Left colon (tissue), 2 donors: ENCODE measurements at regions not wholly inside any gene's neighbourhood (a gene's known extent, or its start where the extent isn't known, plus 50 kb on each side); places are given as distances from the start of the nearest gene placed in this dataset.
"Not testable (repeated sequence)": the region's sequence is repeated elsewhere in the genome, so short reads cannot be mapped to it uniquely, and the experiment has no call there.

Source experiments
- ATAC-seq: fragments of 200-7000 bp; cut with Tn5 transposase; one replicate; pipeline ENCODE4 v1.9.1; 2020; ENCODE audit warnings: mild to moderate bottlenecking, moderate library complexity
- DNase-seq, 2 donors: peaks; one replicate each; pipeline ENCODE4 v3.0.0-alpha.2; 2020
- intact Hi-C, 2 donors: fragments of 100-400 bp; cut with DNase I in 1 of 2; cut with micrococcal nuclease in 1 of 2; formaldehyde crosslinking; loops; one replicate each; pipeline versions ENCODE4 v1.11.2 to v1.14.0; 2022; cut with DNase I, micrococcal nuclease
- donor health status: DM: no; HTN: no; CAD: no.
- donor health status: DM: yes; HTN: yes; CAD: no.

DNA sequence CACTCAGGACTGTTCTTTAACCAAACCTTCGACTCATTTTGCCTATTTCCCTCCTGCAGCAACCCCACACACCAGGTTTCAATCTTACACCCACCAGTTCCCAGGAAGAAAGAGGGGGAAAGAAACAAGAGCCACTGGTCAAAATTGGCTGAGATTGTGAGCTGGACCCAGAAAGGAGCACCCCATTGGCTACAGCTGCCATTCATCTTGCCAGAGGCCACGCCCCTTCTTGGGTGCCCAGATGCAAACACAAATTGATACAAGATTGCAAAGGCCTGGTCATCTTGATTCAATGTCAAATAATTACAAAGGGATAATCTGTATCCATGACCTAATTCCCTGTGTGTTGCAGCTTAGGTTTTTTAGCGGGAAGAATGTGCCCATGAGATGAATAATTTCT is 258.4 kb downstream of the LIG4 start:
- DNase-seq (no peak), ATAC-seq (no peak)
- intact Hi-C loops, result no loop called here

DNA sequence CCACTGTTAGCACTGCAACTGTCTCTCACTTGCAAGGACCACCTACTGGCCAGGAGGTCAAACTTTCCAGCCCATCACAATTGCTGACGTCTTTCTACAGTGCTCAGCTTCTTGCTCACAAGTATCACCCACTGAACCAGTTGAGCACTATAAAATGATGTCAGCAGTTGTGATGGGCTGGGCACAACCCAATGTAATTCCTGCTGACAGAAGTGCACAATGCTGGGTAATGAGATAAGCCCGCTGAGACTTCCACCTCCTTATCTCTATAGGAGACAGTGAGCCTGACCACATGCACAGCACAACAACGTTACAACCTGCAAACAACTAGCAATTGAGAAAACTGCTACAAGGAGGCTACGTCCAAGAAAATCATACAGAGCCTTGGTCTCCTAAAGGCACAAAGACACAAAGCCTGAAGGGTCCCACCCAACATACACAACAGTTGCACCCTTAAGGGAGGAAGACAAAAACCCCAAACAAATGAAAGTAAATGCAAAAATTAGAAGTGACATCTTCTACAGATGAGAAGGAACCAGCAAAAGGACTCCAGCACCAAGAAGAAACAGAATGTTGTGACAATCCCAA is 273.2 kb downstream of the LIG4 start:
- DNase-seq (no peak), ATAC-seq (no peak)
- intact Hi-C loops, result no loop called here

DNA sequence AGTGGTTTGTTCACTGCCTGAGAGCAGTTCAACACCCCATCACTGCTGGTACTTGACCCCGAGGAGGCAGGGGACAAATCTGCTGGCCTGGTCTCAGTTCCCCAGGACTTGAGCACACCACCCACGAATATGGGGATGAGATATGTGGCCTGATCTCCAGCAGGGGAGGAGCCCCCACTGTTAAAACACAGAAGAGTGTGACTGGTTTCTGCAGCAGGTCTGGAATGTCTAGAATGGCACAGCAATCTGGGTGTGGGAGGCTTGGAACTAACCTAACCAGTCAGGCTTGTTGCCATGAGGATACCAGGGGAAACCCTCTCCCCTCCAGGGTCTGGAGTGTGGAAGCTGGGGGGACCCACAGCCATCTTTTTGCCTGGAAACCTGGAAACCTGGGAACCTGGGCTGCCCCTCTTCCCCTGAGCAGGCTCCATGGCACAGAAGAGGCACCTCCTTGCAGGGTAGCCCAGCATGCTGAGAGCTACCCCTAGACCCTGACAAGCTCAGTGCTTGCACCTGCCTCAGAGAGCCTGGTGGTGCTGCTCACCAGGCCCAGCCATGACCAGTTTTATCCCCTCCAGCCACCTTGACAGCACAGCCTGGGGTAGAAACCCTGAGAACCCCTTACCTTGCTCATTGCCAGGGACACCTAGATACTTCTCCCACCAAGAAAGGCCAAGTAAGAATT is 273.8 kb downstream of the LIG4 start:
- intact Hi-C loops, result no loop called here
- ATAC-seq (no peak), DNase-seq (no peak)

GRCh38 chr13:107937848-107938247 is 277.5 kb downstream of the LIG4 start:
- intact Hi-C loops, result no loop called here
- ATAC-seq (no peak), DNase-seq (no peak)

DNA sequence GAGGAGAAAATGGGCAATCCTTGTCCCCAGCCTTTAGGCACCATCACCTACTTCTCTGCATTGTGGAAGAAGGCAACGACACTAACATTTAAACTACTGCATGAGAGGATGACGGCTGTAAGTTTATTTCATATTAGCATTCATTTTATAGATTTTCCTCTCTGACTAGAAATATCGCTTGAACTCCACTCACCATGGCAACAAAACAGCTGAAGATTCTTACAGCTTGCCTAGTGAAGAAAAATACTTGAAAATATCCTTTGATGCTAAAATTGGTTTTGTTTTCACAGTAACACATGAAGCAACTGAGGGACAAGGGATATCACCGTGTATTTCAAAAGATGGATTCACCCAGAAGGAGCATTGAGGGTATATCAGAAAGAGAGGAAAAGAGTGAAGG is 284.3 kb downstream of the LIG4 start:
- DNase-seq (no peak), ATAC-seq (no peak)
- intact Hi-C loops, result no loop called here

- DNase-seq, result no peak
- ATAC-seq, result no peak
Measured at GRCh38 chr13:107928762-107929161, 286.6 kb downstream of the LIG4 start.

GRCh38 chr13:107927557-107927956 is 287.8 kb downstream of the LIG4 start:
- intact Hi-C loops, result no loop called here
- DNase-seq, result no peak
- no peak for ATAC-seq

More at GRCh38 chr13:107928762-107929161, 286.6 kb downstream of the LIG4 start:
- intact Hi-C loops, result no loop called here

GRCh38 chr13:107926515-107926914 is 288.8 kb downstream of the LIG4 start:
- DNase-seq, intact Hi-C loops, ATAC-seq: not testable (repeated sequence)

- intact Hi-C loops, ATAC-seq, DNase-seq: not testable (repeated sequence)
Measured at GRCh38 chr13:107916902-107917301, 298.4 kb downstream of the LIG4 start.

- no peak for DNase-seq
- no peak for ATAC-seq
- intact Hi-C loops, result no loop called here
Measured at GRCh38 chr13:107912745-107913144, 302.6 kb downstream of the LIG4 start.

GRCh38 chr13:107907065-107907805 is 308.1 kb downstream of the LIG4 start:
- ATAC-seq (no peak), DNase-seq (no peak)
- intact Hi-C loops, result no loop called here

GRCh38 chr13:107906131-107906530 is 309.2 kb downstream of the LIG4 start:
- no peak for DNase-seq
- intact Hi-C loops, result no loop called here
- no peak for ATAC-seq

DNA sequence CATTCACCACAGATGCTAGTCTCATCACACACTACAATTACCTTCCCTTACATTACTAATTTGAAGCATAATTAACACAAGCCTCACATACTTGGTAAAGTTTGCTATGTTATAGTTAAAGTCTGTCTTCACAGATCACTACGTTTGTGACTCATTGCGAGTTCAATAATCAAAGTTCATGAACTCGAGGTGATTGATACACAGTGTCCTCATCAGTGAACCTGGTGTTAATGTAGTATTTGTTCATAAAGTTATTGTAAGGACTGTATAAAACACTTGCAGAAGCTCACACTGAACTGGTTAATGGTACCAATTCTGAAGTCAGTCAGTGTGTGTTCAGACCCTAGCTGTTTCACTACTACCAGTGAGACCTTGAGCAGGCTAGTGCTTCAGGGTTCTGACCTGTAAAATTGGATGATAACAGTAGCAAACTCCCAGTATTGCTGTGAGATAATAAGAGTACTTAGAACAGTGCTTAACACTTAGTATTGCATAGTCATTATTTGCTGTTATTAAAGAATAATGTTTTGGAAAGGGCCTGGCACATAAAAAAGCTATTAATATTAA is 313.3 kb downstream of the LIG4 start:
- intact Hi-C loops, result no loop called here
- DNase-seq, result no peak
- ATAC-seq, result no peak

DNA sequence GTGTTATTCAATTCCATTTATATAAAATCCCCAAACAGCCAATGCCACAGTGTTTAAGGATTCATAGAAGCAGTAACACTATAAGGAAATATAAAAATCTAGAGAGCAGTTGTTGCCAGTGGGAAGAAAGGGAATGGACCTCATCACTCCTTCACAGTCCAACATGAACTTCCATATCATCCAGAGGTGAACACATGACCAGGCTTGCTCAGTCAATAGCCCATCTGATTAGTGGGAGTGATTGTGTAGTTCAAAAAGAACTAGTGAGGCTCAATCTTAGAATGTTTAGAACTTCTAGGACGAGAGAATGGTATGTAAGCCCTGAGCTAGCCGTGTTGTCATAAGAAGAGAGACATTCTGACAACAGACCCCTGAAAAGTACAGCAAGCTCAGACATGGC is 314.1 kb downstream of the LIG4 start:
- intact Hi-C loops, result no loop called here
- ATAC-seq, result no peak
- no peak for DNase-seq

- intact Hi-C loops, result no loop called here
- no peak for DNase-seq
- ATAC-seq, result no peak
Measured at GRCh38 chr13:107900775-107901174, 314.6 kb downstream of the LIG4 start.

DNA sequence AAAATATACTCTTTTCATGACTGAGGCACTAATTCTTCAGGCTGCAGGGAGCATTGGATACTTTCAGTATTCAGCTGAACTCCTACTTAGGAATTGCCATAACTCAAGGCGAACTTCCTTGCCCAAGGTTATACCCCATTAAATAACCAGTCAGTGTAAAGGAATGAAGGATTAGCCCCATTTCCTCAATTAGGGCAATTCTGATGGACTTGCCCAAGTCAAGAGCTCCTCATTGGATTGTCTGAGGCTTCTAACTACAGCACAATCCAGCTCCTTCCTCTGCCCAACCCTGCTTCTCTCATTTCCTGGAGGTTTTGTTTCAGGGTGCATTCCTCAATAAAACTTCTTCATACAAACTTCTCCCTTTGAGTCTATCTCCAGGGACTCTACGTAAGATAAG is 329.2 kb downstream of the LIG4 start:
- ATAC-seq (no peak), DNase-seq (no peak)
- intact Hi-C loops, result no loop called here

DNA sequence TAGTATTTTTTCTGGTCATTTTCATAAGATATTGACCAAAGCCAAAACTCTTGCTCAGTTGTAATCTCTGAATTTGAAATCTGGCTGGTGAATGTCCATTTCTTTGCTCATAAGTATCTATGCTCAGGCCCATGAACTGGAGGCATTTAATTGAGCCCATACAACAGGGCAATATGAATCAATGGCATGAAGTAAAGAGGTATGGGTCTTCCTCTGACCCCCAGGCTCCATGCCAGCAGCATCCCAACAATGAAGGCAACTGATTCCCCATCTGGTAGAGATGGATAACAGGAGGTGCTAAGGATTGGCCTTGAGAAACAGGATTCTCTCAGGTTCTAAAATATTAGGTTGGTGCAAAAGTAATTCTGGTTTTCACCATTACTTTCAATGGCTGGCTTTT is 330.8 kb downstream of the LIG4 start:
- DNase-seq (no peak), ATAC-seq (no peak)
- intact Hi-C loops, result no loop called here

DNA sequence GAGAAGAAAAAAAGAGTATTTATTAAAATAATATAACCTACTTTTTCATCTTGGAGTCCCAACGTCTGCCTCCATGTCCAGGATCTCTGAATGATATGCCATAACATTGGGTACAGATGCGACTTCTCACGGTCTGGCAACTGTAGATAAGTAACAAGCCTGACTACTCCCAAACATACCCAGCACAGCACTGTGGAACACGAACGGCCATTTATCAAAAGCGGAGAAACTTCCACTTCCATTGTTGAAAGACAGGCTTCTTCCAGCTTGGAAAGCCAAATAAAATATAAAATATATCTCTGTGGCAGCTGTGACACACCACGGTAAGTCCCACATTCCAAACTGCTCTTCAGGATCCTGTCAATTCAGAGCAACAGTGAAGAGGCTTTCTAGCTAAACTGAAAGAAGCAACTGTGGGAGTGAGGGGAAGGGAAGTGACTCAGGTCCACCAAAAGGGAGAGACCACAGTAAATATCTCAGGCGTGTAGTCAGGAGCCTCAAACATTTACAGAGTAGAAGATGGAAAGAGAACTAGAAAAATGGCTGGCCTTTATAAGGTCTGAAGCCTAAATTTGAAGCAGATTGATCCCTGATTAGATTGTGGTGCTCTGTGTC is 331.7 kb downstream of the LIG4 start:
- intact Hi-C loops, result no loop called here
- DNase-seq (no peak), ATAC-seq (no peak)

- intact Hi-C loops, result no loop called here
- DNase-seq (no peak), ATAC-seq (no peak)
Measured at GRCh38 chr13:107882708-107883560, 332.4 kb downstream of the LIG4 start.
